BE2C (cell line): ENCODE measurements at regions not wholly inside any gene's neighbourhood (a gene's known extent, or its start where the extent isn't known, plus 50 kb on each side); places are given as distances from the start of the nearest gene placed in this dataset.

Source experiments
- DNase-seq: peaks from one replicate; pipeline ENCODE4 v3.0.0-alpha.2; 2020
- H3K27me3 ChIP-seq: fragments of 250-450 bp; sonication (Bioruptor Pico); 2 replicates; pipeline ENCODE4 v1.5.1; 2020; ENCODE audit warnings: mild to moderate bottlenecking
- H3K36me3 ChIP-seq: fragments of 250-450 bp; sonication (Bioruptor Pico); 2 replicates; pipeline ENCODE4 v1.5.1; 2020; ENCODE audit warnings: mild to moderate bottlenecking
- H3K4me1 ChIP-seq: fragments of 250-450 bp; sonication (Bioruptor Pico); 2 replicates; pipeline ENCODE4 v1.5.1; 2020
- H3K4me3 ChIP-seq: 2 replicates; pipeline ENCODE4 v1.5.1; 2011; ENCODE audit warnings: low read depth, low read length
- H3K9me3 ChIP-seq: fragments of 250-450 bp; sonication (Bioruptor Pico); 2 replicates; pipeline ENCODE4 v1.5.1; 2020
- CTCF ChIP-seq: IDR thresholded peaks from 2 replicates; pipeline ENCODE4 v1.5.1; 2012; ENCODE audit warnings: mild to moderate bottlenecking, low read depth, low read length

GRCh38 chr5:25064306-25064705 is 419.5 kb upstream of the CDH10 start:
- H3K9me3 ChIP-seq = no peaks in the 10 kb centered on the region
- H3K4me1 ChIP-seq = peaks cover 18% of the 10 kb centered on the region
- no peaks in the 10 kb centered on the region for H3K27me3 ChIP-seq
- no peak for TF ChIP-seq CTCF
- H3K4me3 ChIP-seq = no peak overlapping the region
- H3K36me3 ChIP-seq = no peaks in the 10 kb centered on the region
- DNase-seq = no peak

DNA sequence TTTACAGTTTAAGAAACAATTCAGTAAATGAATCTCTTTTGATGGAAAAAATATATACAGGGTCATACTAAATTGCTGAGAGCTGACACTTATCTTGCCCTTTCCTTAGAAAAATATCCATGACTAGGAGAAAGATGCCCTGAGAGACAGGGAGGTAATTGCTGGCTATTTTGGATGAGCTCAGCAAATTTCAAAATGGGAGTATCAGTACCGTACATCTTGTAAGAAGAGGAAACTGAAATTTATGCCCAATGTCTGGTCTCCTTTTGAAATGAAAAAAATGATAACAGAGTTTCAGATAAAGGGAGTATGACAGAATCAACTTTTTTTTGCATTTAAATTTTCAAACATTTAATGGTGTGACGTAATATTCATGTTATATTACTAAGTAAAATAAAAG is 415.8 kb upstream of the CDH10 start:
- no peaks in the 10 kb centered on the region for H3K27me3 ChIP-seq
- no peaks in the 10 kb centered on the region for H3K9me3 ChIP-seq
- H3K4me3 ChIP-seq = no peak overlapping the region
- no peaks in the 10 kb centered on the region for H3K36me3 ChIP-seq
- peaks cover 22% of the 10 kb centered on the region for H3K4me1 ChIP-seq
- TF ChIP-seq CTCF = no peak
- DNase-seq = no peak

DNA sequence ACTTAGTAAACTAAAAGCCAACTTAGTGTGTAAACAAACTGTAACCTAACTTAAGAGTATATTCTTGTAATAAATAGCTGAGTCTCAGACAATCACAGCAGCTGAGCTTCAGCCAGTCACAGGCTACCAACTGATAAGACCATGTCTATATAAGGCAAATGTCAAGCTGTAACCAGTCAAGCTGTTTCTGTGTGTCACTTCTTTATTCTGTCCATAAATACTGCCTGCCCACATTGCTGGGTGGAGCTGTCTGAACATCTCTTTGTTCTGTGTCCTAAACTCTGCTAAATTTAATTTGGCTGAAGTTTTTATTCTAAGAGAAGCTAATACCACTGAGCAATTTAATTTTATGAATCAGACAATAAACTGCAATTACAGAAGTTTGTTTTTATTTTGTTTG is 412.1 kb upstream of the CDH10 start:
- H3K4me1 ChIP-seq = peaks cover 22% of the 10 kb centered on the region
- H3K27me3 ChIP-seq = no peaks in the 10 kb centered on the region
- no peaks in the 10 kb centered on the region for H3K36me3 ChIP-seq
- DNase-seq = peak; percentile 57
- H3K9me3 ChIP-seq = no peaks in the 10 kb centered on the region
- H3K4me3 ChIP-seq = no peak overlapping the region
- TF ChIP-seq CTCF = no peak

- H3K4me3 ChIP-seq = no peak overlapping the region
- H3K4me1 ChIP-seq = peaks cover 4% of the 10 kb centered on the region
- no peaks in the 10 kb centered on the region for H3K27me3 ChIP-seq
- H3K36me3 ChIP-seq = no peaks in the 10 kb centered on the region
- no peak for TF ChIP-seq CTCF
- no peaks in the 10 kb centered on the region for H3K9me3 ChIP-seq
- DNase-seq = no peak
Measured at GRCh38 chr5:25033658-25034057, 388.9 kb upstream of the CDH10 start.

GRCh38 chr5:25029004-25029403 is 384.2 kb upstream of the CDH10 start:
- peak; percentile 79 for DNase-seq
- H3K36me3 ChIP-seq = no peaks in the 10 kb centered on the region
- peaks cover 4% of the 10 kb centered on the region for H3K4me1 ChIP-seq
- TF ChIP-seq CTCF = no peak
- no peak overlapping the region for H3K4me3 ChIP-seq
- H3K27me3 ChIP-seq = no peaks in the 10 kb centered on the region
- no peaks in the 10 kb centered on the region for H3K9me3 ChIP-seq

DNA sequence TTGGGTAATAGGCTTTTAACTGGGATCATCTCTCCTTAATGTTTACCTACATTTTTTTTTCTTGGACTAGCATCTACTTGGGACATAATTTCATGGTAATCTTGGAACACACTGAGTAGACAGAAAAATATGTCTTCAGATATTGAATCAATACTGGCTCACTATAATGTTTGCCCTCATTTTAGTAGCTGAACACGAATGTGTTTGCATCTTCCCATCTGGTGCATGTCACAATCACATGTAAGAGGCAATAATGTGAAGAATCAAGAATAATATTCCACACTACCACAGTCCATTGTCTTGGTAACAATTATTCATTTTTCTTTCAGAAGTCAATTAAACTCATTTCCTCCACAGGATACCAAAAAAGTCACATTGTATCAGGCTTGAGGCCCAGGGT is 382.7 kb upstream of the CDH10 start:
- Histone ChIP-seq H3K27me3 (no peaks in the 10 kb centered on the region), H3K4me3 (no peak overlapping the region), H3K4me1 (peaks cover 4% of the 10 kb centered on the region), H3K36me3 (no peaks in the 10 kb centered on the region), H3K9me3 (no peaks in the 10 kb centered on the region)
- no peak for TF ChIP-seq CTCF
- no peak for DNase-seq
